ENCODE measurements at regions not wholly inside any gene's neighbourhood (a gene's known extent, or its start where the extent isn't known, plus 50 kb on each side); places are given as distances from the start of the nearest gene placed in this dataset.

DNA sequence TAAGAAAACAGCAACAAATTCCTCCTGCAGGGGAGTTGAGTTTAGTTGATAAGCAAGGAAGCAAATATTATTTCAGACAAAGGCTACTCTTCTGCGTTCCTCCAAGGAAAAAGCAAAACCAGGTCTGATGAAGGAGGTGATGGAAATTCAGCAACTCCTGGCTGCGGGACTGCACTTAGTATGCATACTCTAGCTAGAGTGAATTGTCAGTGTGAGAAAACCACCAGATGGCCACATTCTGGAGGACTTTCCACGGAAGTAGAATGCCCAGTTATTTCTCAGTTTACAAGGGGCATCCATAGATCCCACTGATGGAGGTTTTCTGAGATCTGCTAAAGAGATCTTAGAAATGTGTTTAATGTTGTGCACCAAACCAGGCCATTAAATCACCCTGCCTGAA is 338.6 kb upstream of the PUDP start:
- H3K27me3 ChIP-seq (ENCODE audit: insufficient read depth, low read depth, low read length) = no peaks in the 10 kb centered on the region

GRCh38 chrX:7485061-7485460 is 337.1 kb upstream of the PUDP start:
- Histone ChIP-seq H3F3A (ENCODE audit: insufficient read depth, low read length, poor library complexity, severe bottlenecking) (no peaks in the 10 kb centered on the region), H3K27ac (ENCODE audit: low read length) (no peak overlapping the region), H3K9me3 (ENCODE audit: low read length) (no peaks in the 10 kb centered on the region), H3K36me3 (ENCODE audit: insufficient read depth, low read length) (no peaks in the 10 kb centered on the region), H3K79me2 (replicated peaks; ENCODE audit: insufficient read depth, low read length) (no peaks in the 10 kb centered on the region), H3K4me3 (ENCODE audit: low read length) (no peak overlapping the region), H3K9me2 (ENCODE audit: insufficient read depth, low read length) (no peaks in the 10 kb centered on the region), H4K20me1 (ENCODE audit: insufficient read depth) (no peaks in the 10 kb centered on the region), H3K27me3 (ENCODE audit: insufficient read depth, low read depth, low read length) (no peaks in the 10 kb centered on the region), H2AFZ (ENCODE audit: low read depth, low read length) (no peak overlapping the region), H3K4me2 (ENCODE audit: low read length) (no peak overlapping the region), H3K9ac (ENCODE audit: low read length) (no peak overlapping the region)
- TF ChIP-seq SMC3 (conservative IDR thresholded peaks at IDR 0.05; ENCODE audit: poor library complexity) (no peak), MXI1 (conservative IDR thresholded peaks at IDR 0.05; ENCODE audit: poor library complexity, severe bottlenecking) (no peak), EZH2 (IDR thresholded peaks at IDR 0.05; ENCODE audit: borderline replicate concordance, insufficient read depth, low read length, poor library complexity, severe bottlenecking) (no peak), EP300 (conservative IDR thresholded peaks at IDR 0.05; ENCODE audit: poor library complexity, severe bottlenecking) (no peak), RAD21 (conservative IDR thresholded peaks at IDR 0.05) (no peak), POLR2AphosphoS5 (IDR thresholded peaks at IDR 0.05) (no peak), TAF1 (IDR thresholded peaks at IDR 0.05; ENCODE audit: low read depth) (no peak)
- TF ChIP-seq, protein P1, sequence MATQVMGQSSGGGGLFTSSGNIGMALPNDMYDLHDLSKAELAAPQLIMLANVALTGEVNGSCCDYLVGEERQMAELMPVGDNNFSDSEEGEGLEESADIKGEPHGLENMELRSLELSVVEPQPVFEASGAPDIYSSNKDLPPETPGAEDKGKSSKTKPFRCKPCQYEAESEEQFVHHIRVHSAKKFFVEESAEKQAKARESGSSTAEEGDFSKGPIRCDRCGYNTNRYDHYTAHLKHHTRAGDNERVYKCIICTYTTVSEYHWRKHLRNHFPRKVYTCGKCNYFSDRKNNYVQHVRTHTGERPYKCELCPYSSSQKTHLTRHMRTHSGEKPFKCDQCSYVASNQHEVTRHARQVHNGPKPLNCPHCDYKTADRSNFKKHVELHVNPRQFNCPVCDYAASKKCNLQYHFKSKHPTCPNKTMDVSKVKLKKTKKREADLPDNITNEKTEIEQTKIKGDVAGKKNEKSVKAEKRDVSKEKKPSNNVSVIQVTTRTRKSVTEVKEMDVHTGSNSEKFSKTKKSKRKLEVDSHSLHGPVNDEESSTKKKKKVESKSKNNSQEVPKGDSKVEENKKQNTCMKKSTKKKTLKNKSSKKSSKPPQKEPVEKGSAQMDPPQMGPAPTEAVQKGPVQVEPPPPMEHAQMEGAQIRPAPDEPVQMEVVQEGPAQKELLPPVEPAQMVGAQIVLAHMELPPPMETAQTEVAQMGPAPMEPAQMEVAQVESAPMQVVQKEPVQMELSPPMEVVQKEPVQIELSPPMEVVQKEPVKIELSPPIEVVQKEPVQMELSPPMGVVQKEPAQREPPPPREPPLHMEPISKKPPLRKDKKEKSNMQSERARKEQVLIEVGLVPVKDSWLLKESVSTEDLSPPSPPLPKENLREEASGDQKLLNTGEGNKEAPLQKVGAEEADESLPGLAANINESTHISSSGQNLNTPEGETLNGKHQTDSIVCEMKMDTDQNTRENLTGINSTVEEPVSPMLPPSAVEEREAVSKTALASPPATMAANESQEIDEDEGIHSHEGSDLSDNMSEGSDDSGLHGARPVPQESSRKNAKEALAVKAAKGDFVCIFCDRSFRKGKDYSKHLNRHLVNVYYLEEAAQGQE (IDR thresholded peaks at IDR 0.05; ENCODE audit: borderline replicate concordance) = no peak
- TF ChIP-seq, protein P2, sequence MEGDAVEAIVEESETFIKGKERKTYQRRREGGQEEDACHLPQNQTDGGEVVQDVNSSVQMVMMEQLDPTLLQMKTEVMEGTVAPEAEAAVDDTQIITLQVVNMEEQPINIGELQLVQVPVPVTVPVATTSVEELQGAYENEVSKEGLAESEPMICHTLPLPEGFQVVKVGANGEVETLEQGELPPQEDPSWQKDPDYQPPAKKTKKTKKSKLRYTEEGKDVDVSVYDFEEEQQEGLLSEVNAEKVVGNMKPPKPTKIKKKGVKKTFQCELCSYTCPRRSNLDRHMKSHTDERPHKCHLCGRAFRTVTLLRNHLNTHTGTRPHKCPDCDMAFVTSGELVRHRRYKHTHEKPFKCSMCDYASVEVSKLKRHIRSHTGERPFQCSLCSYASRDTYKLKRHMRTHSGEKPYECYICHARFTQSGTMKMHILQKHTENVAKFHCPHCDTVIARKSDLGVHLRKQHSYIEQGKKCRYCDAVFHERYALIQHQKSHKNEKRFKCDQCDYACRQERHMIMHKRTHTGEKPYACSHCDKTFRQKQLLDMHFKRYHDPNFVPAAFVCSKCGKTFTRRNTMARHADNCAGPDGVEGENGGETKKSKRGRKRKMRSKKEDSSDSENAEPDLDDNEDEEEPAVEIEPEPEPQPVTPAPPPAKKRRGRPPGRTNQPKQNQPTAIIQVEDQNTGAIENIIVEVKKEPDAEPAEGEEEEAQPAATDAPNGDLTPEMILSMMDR (IDR thresholded peaks at IDR 0.05; ENCODE audit: poor library complexity, severe bottlenecking) = no peak

More for the DNA sequence above, 338.6 kb upstream of the PUDP start:
- H3K9me2 ChIP-seq (ENCODE audit: insufficient read depth, low read length) = no peaks in the 10 kb centered on the region
- no peak overlapping the region for H3K4me2 ChIP-seq (ENCODE audit: low read length)
- H2AFZ ChIP-seq (ENCODE audit: low read depth, low read length) = no peak overlapping the region
- no peaks in the 10 kb centered on the region for H3K36me3 ChIP-seq (ENCODE audit: insufficient read depth, low read length)
- no peaks in the 10 kb centered on the region for H3F3A ChIP-seq (ENCODE audit: insufficient read depth, low read length, poor library complexity, severe bottlenecking)
- H3K79me2 ChIP-seq (replicated peaks; ENCODE audit: insufficient read depth, low read length) = no peaks in the 10 kb centered on the region
- H3K9ac ChIP-seq (ENCODE audit: low read length) = no peak overlapping the region
- no peak for TF ChIP-seq TAF1 (IDR thresholded peaks at IDR 0.05; ENCODE audit: low read depth)
- no peak for TF ChIP-seq POLR2AphosphoS5 (IDR thresholded peaks at IDR 0.05)
- no peak for TF ChIP-seq EZH2 (IDR thresholded peaks at IDR 0.05; ENCODE audit: borderline replicate concordance, insufficient read depth, low read length, poor library complexity, severe bottlenecking)
- TF ChIP-seq, protein P1 (IDR thresholded peaks at IDR 0.05; ENCODE audit: borderline replicate concordance) = no peak
- no peak for TF ChIP-seq SMC3 (conservative IDR thresholded peaks at IDR 0.05; ENCODE audit: poor library complexity)
- H3K4me3 ChIP-seq (ENCODE audit: low read length) = no peak overlapping the region
- H4K20me1 ChIP-seq (ENCODE audit: insufficient read depth) = no peaks in the 10 kb centered on the region
- H3K27ac ChIP-seq (ENCODE audit: low read length) = no peak overlapping the region
- H3K9me3 ChIP-seq (ENCODE audit: low read length) = no peaks in the 10 kb centered on the region

Measured in neural cell (in vitro differentiated cells).